HG02943 (cell line): ENCODE measurements at regions not wholly inside any gene's neighbourhood (a gene's known extent, or its start where the extent isn't known, plus 50 kb on each side); places are given as distances from the start of the nearest gene placed in this dataset.
"Not testable (repeated sequence)": the region's sequence is repeated elsewhere in the genome, so short reads cannot be mapped to it uniquely, and the experiment has no call there.

ENCODE experiments used
- ATAC-seq: cut with Tn5 transposase; IDR thresholded peaks from one replicate; pipeline ENCODE4 v1.9.1; 2021; ENCODE audit warnings: mild to moderate bottlenecking, low read depth, moderate library complexity; ENCODE audit not compliant: unreplicated experiment

DNA sequence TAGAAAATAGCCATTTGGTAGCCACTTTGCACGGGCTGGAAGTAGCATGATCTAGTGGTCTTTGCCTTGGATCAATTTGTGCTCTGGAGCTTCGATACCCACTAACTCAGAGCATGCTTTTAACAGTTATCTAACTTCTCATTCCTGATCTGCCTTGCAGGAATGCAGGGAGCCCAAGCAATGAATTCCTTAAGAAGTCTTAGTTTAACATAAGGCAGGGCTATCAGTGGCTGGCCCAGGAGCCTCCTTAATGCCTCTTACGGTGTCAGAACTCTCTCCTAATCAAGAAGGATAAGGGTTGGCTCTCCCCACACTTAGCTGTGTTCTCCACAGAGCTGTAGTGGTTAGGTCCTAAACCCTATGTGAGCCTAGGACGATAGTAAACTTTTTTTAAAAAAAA, 95.8 kb upstream of the TBCA start:
- no peak for ATAC-seq

DNA sequence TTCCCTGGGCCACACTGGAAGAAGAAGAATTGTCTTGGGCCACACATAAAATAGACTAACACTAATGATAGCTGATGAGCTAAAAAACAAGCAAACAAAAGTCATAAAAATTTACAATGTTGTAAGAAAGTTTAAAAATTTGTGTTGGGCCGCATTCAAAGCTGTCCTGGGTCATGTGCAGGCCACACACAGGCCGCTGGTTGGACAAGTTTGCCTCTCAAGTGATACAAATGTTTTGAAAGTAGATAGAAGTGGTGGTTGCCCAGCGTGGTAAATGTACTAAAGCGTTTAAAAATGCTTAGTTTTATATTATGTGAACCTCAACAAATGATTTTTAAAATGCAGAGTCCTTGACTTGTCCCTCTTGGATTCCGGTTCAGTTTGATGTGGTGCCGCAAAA, 94.9 kb upstream of the TBCA start:
- no peak for ATAC-seq

DNA sequence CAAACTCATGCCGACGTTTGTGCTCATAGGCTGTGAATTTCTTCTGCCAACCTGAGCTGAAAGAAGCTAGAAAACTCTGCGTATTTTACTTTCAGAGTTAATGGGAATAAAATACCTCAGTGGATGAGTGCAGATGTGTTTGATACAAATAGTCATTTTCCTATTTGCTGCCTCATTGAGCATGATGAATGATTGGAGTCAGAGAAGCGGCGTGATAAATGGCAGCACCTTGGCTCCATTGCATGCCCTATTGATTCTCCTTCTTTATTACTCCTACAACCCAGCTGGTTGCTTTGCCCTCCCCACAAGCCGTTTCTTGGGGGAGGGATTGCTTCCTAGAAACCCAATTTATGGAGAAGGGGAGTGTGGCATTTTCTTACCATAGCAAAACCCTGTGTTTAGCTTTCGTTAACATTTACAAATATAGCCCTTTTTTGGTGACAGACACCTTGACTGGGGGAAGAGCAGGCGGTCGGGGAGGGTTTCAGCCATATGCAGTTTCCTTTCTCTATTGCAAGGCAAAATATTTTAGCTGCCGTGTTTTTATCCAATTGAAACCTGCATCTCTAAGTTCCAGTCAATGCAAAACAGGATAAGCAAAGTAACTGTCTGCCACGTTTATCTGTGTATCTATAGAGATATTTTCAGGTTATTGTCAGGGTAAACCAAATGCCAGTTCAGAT, 93.1 kb upstream of the TBCA start:
- no peak for ATAC-seq

DNA sequence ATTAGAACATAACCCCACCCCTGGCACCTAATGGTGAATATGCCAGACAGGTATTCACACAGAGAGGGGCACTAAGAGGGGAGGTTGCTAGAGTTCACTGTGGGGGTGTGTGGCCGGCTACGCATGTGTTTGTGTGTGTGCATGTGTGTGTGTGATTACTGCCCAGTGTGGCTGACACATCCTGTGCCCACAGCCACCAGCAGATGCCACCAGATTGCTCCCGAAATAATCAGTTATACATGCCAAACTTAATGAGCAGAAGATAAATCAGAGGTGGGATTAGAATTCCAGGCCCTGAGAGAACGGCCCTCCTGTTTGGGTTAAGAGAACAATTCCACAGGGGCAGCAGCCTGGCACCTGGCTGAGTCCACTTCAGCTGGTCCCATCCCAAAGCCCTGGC, 91.8 kb upstream of the TBCA start:
- ATAC-seq, result no peak

DNA sequence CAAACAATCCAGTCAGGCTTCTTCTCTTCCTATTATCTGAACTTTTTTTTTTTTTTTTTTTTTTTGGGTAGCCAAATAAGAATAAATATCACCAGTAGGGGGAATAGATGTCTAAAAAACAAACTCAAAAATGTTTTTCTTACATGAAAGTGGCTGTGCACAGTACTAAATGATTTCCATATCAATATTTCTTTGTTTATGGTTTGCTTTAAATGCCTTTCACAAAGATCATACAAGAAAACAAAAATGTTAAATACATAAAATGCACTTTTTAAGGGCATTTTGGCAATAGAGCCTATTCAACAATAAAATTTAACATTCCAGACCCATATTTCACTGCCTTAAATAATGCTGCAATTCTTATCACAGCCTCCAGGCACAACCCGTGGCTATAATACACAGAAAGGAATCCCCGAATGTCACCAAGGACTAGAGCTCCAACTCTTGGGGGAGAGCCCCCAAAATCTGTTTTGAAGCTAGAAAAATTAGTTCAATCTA, 91.1 kb upstream of the TBCA start:
- no peak for ATAC-seq

DNA sequence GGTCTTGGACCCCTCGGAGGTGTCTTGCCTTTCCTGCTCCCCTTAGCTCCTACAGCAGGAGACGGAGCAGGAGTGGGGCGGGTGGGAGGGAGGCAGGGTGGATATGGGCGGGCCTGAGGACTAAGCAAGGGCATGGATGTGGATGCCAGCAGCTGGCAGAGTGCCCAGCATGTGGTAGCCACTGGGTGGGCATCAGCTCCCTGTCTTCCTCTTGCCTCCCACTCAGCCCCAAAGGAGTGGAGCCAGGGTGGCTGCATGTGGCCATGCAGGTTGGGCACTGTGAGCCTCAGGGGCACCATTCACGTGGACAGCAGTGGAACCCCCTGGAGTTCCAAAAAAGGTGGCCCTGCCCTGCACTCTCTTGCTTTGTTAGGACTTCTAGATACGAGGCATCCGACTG, 90.1 kb upstream of the TBCA start:
- no peak for ATAC-seq

DNA sequence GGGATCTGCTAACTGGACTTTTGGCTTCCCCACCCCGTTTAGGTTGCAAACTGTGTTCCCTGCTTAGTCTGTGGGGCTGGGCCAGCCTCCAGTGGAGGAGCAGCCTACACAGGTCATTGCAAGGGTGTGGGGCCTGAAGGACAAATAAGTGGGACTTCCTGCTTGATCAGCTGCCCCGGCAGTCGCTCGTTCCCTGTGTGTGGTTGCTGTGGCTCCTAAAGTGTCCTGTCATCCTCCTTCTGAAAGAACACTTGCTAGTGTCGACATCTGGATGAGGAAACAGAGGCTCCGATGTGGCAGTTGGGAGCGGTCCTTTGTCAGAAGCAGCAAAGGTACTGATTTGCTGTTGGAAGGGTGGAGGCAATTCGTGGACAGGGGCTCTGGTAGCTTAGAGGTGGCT, 88.9 kb upstream of the TBCA start:
- no peak for ATAC-seq

DNA sequence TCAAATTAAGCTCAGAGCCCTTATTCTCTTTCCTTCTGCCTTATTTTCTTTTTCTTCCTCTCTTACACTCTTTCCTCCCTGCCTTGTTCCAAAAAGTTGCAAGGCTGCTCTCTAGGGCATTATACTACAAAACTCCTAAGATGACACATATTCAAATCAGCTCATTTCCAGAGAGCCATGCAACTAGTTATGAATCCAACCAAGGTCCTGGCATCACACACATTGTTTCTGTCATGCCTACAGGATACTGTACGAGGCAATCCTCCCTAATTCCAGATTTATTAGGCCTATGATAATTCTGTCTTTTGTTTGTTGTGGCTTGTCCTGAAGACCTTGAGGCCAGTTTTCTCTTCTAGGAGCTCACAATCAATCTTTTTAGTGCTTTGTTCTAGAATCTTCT, 87.0 kb upstream of the TBCA start:
- ATAC-seq, result no peak

DNA sequence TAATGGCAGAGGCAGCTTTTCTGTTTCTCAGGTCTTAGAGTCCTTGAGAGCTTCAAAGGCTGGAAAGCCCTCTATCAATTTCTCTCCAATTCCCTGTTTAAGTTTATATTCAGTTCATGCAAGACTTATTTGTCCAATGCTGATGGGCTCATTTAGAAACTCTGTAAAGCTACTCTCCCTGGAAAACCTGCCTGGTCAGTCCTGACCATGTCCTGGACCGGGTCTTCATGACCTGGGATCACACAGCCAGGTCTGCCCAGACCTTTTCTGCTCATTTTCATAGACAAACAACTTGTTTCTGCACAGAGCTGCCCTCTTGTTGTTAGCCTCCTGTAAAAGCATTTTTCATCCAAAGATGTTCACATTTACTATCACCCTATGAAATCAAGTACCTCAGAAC, 85.4 kb upstream of the TBCA start:
- no peak for ATAC-seq

DNA sequence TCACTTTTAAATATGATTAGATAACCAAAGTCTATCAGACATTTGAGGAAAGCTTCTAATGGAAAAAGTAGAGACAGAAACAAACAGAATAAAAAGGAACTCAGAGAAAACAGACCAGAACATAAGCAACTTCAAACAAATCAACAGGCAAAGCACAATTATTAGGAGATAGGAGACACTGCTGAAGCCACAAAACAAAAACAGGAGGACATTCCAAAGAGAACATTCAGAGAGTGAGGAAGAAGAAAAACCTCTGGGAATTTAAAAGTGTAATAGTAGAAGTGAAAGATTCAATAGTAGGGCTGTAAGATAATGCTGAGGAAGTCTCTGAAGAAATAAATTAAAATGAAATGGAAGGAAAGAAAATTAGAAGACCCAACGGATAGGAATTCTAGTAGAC, 83.2 kb upstream of the TBCA start:
- no peak for ATAC-seq

DNA sequence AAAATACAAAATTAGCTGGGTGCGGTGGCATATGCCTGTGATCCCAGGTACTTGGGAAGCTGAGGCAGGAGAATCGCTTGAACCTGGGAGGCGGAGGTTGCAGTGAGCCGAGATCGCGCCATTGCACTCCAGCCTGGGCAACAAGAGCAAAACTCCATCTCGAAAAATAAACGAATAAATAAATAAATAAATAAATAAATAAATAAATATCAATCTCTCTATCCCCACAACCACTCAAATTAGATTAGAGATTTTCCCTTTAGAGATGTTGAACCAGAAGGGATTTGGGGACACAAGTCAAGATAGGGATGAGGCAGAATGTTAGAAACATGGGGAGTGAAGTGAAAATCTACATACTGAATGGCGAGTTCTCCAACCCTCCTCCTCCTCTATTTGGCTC, 82.5 kb upstream of the TBCA start:
- ATAC-seq, result not testable (repeated sequence)

DNA sequence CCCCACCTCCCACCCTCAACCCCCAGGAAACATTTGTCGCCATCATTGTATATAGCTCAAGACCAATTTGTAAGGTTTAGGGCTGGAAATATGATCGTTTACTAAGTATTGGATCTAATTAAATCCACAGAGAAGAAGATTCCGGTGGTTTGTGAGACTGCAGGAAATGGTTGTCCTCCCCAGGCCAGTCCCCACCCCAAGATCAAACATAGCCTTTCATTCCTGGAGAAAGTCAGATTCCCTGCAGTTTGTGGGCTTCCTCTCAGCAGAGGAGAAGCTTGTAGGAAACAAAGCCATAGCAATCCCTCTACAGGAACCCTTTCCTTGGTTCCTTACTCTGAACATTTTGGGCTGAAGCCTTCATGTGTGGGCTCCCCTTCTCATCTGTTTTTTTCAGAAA, 79.2 kb upstream of the TBCA start:
- no peak for ATAC-seq

DNA sequence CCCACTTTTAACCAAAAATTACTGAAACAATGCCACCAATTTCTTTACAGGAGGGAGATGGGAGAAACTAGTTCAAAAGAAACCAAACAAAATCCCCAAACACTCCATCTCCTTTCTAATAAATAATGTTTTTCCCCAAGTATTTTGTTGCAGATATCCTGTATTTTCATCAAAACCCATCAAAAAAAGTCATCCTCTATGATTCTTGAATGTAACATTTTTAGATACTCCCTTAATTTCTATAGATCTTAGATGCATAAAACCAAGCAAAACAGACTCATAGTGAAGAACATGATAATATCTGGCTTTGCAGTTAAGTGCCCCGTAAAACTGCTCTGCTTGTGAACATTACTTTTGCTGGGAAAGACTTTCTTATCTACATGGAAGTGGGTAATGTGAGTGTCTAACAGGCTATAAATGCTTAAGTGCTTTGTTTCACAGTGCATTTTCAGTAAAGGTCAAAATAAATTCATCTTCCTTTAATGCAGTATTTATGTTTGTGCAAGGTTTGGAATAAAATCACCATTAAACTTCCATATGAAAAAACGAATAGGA, 77.3 kb upstream of the TBCA start:
- no peak for ATAC-seq

DNA sequence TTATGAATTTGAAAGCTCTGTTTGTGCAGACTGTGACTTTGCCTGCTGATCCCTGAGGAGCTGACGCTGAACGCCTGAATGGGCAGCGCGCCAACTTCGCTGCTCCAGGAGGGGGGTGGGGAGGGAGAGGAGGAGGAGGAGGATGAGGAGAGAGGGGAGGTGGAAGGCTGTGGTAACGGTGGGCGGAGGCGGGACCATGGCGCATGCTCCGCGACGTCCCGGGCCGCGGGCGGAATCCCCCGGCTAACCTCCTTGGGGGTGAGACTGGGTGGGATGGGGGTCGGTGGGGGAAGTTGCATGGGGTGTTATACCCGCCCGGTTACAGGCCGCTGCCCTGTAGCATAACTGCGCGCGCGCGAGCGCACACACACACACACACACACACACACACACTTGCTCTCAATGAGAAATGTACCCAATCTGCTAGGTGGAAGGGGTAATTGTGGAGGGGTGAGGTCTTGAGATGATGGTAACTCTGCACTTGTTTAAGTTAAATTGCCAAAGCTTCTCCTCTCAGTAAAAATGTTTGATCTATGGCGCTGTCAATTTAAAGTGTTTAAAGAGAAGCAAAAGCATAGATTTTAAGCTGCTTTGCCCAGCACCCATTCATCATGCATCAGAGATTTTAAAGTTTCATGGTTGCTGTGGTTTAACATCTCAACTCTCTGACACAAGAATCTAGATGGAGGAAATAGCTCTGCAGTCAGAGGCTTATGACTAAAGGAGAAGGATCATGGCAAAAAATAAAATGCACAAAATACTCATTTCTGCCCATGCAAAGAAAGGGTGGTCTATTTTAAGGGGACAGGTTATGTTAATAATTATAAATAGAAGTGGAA, 76.6 kb upstream of the TBCA start:
- no peak for ATAC-seq

DNA sequence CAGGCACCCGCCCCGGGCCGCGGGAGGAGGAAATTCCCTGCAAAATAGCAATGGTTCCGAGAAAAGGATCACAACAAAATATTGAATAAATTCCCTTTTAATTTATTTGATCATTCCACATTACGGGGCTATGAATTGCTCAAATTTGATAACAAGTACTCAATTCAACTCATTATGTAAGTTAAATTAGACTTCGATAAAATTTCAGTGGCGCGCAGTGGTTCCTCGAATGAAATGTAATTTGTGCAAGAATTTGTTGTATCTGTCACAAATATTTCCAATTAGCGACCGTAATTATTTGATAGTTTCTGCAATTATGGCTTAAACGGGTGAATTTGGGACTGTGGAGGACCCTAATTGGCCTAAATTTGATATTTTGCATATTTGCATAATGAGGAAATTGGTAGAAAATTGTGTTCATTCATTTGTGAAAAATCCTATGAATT, 76.0 kb upstream of the TBCA start:
- no peak for ATAC-seq

DNA sequence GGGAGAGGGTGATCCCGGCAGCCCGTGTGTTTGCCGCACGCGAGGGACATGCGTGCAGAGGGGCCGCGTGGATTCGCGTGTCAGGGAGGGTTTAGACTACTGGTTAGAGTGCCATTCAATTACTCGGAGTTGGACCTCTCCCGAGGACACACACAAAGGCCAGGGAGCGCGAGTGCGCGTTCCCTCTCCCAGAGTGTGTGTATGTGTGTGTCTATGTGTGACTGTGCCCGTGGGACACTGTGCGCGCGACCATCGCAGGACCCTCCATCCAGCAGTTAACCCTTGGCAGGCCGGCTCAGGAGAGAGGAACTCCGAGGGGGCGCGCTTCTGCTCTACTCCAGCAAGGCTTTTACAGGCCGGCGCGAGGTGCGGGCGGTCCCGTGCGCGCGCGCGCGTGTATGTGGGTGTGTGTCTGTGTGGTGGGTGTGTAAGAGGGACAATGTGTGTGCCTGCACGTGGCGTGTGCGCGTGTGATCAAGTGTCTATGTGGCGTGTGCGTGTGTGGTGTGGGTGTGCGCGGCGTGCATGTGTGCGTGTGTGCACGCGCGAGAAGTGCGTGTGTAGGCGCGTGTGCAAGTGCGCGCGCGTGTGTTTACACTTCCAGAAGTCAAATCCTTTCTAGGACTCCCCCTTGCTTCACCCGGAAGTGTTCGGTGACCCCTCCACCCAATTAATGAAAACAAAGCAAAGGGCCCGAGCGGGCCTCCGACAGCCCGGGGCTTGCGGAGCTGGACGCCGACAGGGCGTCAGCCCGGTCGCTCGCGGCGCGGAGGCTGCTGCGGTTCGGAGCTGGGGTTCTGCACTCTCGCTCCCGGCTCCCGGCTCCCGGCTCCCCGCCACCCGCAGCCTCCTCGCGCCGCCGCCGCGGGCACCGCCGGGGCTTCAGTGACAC, 75.3 kb upstream of the TBCA start:
- ATAC-seq, result no peak

DNA sequence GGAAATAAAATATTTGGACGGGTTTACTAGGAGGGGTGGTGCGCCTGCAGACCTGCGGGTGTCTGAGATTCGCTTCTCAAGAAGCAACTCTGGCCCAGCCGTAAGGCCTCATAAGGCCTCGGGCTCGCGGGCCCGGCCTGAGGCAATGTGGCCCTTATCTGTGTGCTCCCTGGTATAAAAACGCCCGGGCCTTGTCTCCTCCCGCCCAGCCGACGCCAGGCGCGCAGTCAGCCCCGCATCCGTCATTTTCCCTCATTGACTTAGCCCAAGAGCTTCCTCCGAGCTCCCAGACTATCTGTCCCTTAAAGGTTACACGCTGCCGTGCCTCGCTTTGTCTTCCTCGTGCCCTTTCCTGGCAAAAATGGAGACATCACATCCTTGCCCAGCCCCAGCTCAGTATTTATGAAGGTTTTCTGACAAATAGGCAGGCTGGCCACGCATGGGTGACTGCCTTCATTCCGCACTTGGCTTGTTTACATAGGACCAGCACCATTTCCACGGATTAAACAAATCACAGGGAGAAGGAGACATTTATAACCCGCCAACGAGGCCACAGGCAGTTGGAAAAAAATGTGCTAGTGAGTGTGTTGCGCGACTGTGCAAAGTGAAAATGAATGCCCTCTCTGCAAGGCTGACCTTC, 74.5 kb upstream of the TBCA start:
- ATAC-seq, result no peak

DNA sequence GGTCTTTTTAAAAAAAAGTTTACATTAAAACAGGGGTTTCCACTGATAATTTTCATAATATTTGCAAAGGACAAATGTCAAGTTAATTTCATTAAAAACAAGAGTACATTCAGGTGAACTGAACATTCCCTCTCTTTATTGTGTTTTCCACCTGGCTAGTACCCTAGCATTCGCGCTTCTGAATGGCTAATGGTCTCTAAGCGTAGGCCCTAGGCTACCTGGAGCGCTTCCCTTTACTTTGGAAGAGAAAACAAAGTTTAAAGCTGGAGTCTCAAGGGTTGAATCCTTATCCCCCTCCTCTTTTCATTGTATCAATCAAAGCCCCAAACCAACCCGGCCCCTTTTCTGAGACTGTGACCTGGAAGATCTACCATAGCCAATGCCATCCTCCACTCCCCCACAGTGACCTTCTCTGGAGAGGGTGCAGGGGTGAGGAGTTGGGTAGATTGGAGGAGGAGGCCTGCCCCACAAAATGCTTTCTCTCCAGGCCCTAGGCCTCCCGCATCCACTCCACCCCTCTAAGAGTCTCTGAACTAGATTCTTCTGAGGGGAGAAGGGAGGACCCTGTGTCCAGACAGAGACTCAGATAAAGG, 73.3 kb upstream of the TBCA start:
- ATAC-seq, result no peak

DNA sequence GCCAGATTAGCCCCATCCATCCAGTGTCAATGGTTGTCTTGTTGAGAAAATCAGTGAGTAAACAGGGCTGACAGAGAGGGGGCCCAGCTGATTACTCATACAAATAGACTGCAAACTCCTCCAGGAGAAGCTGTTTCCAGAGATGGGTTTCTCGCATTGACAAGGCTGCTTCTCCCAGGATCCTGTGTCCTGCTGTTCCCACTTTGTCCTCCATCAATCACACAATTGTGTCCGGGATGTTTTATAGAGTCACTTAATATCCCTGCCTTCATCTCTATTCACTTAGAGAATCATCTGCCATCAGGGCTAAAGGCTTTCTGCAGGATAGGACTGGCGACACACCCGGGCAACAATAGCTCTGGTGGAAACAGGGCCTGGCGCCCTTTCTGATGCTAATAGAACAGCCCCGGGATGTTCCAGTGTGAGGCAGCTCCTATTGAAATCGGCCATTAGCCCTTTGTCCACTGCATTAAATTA, 71.7 kb upstream of the TBCA start:
- ATAC-seq, result no peak

DNA sequence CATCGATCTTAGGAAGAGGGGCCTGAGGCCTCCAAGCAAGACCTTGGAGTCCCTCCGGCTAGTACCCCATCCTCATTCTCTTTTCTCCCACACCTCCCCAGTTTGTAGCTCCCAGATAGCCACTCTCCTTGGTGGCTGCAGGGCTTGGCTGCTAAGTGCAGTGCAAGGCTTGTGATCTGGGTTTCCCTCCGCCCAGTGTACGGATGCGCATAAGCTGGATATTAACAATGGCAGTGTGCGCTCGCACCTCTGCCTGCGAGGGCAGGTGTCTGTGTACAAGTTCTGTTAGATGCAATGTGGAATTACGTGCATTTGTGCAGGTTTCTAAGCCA, 71.0 kb upstream of the TBCA start:
- no peak for ATAC-seq
